HG02571 (cell line): ENCODE measurements at regions not wholly inside any gene's neighbourhood (a gene's known extent, or its start where the extent isn't known, plus 50 kb on each side); places are given as distances from the start of the nearest gene placed in this dataset.

Source experiments
- ATAC-seq: cut with Tn5 transposase; IDR thresholded peaks from one replicate; pipeline ENCODE4 v1.9.1; 2021; ENCODE audit warnings: mild to moderate bottlenecking, moderate library complexity; ENCODE audit not compliant: unreplicated experiment

- ATAC-seq: no peak
Measured at GRCh38 chr7:148472406-148472805, 118.2 kb upstream of the C7orf33 start.

DNA sequence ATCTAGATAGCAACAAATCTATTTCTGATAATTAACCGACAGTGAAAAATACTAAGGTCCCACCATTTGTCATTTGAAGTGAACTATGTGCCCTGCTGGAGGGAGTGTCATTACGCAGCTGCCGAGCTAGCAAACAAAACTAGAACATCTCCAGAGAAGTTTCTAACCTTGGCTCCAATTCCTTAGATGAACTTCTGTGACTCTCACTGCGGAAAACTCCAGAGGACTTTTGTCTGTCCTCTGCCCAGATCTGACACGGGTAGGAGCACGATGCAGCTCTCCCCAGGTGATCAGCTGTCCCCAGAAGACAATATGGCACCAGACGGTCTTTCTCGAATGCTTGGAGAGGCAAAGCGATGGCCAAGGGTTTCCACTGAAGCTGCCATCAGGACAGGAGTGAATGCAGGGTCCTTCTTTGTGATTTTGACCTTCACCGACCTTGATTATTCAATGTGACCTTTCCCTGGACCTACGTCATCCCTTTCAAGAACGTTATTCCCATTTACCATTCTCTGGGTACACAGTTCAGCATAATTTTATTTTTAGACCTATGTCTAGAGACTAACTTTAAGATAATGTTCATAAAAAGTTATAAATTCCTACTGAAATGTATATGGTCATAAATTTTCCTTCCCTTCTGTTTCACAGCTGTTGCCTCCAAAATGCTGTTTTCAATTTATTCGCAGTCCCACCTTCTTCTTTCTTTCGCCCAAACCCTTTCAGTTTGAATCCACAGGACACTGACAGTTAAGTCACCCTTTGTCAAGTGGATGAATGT is 116.7 kb upstream of the C7orf33 start:
- ATAC-seq: no peak

DNA sequence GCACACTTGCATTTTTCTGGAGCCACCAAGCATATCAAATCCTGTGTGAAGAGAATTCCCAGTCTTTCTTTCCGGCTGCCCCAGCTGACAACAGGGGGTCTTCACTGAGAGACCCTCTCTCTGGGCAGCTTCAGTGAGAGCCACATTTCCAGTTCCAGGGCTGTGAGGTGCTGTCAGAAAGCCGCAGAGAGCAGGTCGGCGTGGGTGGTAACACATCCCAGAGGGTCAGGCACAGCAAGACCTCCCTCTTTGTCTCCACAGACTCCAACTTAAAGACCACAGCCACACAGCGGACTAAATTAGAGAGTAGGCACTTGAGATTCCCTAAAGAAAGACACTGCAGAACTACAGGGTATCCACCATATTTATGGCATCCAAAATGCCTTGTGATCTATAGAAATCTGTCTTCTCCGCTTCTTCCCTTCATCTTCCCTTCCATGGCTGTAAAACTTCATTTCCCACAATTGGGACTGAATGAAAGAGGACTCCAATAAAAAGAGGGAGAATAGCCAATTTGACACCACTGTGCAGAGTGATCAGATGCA is 116.0 kb upstream of the C7orf33 start:
- ATAC-seq: no peak

GRCh38 chr7:148478551-148478950 is 112.0 kb upstream of the C7orf33 start:
- ATAC-seq: no peak

GRCh38 chr7:148480479-148481146 is 110.0 kb upstream of the C7orf33 start:
- ATAC-seq: no peak

DNA sequence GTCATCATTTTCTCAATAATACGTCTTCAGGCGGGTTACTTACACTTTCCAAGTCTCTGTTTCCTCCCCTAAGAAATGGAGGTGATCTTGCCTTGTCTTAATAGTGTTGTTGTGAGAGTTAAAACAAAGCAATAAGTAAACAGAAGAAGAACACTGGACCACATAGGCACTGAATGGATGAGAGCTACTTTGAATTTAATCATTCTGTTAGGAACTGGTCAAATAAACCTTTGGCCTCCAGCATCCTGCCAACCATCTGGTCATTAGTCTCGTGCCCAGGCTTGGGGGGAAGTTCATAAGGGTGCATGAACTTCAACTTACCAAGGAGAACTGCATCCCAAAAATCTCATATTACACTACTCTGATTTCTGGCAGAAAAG is 109.4 kb upstream of the C7orf33 start:
- ATAC-seq: no peak

DNA sequence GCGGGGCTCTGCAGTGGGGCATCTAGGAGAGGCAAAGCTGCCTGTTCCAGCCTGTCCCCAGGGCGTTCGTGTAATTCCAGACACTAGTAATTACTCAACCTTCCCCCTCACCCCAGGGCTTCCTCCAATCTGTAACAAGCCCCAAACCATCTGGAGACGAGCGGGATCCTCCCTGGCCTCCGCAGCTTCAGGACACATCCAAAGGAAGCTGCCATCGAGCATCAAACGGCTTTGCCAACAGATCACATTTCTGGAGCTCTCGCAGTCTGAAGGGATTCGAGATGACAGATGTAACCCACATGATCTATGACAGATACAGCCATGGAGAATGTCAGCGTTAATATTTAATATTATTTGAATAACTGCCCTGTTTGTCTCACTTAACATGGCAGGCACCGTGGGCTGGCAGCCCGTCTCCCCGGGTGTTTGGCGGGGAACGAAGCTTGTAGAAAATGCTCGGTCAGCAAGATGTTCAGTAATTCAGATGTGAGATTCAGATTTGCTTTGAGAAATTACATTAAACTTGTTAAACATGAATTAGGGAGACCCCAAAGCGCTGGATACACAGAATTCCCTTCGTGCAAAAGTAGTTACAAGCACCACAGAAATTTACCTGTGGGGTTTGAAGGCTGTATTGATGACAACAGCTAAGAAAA is 108.5 kb upstream of the C7orf33 start:
- no peak for ATAC-seq

- ATAC-seq: no peak
Measured at GRCh38 chr7:148483515-148484308, 106.9 kb upstream of the C7orf33 start.

DNA sequence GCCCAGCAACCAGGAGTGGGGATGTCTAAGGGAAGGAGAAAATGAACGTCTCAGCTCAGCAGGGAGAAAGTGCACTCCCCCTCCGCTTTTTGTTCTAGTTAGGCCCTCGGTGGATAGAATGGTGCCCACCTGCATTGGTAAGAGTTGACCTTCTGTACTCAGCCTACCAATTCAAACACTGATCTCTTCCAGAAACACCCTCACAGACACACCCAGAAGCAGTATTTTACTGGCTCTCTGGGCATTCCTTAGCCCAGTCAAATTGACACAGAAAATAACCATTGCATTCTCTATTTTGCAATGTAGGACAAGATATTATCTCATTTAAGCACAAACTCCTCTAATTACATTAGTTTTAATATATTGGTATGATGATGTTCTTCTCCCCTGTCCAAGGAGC is 106.1 kb upstream of the C7orf33 start:
- no peak for ATAC-seq

GRCh38 chr7:148485618-148486017 is 104.9 kb upstream of the C7orf33 start:
- ATAC-seq: no peak

- no peak for ATAC-seq
Measured at GRCh38 chr7:148486937-148487336, 103.6 kb upstream of the C7orf33 start.

DNA sequence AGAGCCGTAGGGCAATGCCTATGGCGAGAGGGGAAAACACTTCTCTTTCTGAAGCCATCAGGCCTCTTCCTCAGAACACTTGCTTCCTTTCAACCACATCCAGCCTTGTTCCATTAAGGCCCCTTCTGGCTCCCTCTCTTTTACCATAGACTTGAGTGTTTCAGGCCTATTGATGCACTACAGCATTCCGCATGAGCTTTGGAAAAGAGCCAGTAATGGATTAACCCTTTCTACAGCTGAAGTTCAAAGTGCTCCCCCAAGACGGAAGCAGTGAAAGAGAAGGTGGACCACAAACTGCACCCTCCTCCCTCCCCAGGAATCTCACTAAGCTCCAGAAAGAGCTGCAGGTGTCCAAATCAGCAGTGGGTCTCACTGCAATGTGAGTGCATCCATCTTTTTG is 102.7 kb upstream of the C7orf33 start:
- ATAC-seq: no peak

DNA sequence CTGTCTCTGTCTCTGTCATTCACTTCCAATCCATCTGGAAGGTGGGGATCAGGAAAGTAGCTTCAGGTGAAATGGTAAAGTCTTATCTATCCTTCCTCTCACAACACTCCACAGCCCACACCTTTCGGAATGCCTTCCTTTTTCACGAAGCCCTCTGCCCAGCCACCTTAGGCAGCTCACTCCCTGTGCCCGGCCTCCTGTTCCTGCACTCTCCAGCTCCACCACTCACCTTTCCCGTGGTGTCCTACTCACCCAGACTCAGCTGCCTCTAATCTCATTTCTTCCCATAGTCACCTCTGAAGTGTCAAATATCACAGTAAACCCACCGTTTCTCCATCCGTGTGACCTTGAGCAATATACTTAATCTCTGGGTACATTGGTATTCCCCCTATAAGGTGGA is 100.9 kb upstream of the C7orf33 start:
- ATAC-seq: no peak

GRCh38 chr7:148492157-148492860 is 98.3 kb upstream of the C7orf33 start:
- no peak for ATAC-seq

DNA sequence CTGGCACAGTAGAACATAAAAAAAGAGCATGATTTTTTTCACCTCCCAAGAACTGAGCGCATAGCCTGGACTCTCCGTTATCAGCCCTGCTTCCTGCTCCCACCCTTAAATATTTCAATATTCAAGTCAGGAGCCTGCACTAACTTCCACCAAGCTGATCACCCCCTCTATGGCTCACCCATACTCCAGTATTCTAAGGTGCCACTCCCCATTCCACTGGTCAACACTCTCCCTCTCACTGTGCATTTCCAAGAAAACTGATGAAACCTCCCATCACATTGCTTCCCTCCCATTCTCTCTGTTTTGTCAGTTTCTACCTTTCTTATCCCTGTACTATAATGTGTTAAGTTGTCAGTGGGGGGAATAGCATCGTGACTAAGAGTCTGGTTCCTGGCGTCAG is 95.0 kb upstream of the C7orf33 start:
- ATAC-seq: no peak

- no peak for ATAC-seq
Measured at GRCh38 chr7:148500978-148501377, 89.6 kb upstream of the C7orf33 start.

DNA sequence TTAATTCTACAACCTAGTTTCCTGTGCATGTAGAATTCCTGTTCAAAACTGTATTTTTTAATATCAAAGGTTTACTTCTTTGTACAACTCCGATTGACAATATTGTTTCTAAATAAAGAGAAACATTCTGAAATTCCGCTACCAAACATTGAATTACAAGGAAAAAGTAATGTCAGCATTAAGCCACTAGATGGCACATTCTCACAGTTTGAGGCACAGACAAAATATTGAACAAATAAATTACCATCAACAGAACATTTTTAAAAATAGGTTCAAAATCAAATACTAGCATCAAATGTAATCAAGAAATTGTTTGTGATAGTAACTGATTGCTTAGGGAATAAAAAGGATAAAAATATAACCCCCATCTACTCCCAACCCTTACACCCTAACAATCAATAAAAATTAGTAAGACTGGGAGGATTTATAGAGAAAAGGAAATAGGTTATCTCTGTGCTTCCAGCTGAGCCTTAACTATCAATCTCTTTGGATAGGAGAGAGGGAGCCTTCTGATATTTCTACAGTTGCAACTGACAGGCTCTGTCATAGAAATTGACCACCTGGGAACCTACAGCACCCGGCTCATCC is 86.6 kb upstream of the C7orf33 start:
- no peak for ATAC-seq

DNA sequence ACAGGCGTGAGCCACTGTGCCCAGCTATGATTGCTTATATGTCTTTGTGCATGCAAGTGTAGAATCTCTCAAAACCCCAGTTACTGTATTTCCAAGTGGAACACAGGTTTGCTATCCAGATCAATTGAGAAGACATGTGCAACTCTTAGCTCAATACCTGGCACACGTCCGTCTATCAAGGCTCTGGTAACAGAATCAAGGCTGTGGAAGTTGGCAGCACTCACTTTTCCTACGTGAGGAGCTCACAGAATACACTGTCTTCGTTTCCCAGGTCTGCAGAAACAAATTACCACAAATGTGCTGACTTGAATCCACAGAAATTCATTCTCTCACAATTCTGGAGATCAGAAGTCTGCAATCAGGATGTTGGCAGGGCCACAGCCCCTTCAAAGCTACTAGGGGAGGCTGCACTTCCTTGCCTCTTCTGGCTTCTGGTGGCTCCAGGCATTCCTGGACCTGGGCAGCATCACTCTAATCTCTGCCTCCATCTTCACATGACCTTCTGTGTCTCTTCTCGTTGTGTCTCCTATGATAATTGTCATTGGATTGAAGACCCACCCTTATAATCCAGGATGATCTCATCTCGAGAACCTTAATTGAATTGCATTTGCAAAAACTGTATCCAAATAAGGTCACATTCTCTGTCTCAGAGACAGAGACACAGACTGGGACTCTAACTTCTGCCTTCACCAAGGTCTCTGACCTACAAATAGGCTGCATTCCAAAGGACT is 84.8 kb upstream of the C7orf33 start:
- no peak for ATAC-seq

DNA sequence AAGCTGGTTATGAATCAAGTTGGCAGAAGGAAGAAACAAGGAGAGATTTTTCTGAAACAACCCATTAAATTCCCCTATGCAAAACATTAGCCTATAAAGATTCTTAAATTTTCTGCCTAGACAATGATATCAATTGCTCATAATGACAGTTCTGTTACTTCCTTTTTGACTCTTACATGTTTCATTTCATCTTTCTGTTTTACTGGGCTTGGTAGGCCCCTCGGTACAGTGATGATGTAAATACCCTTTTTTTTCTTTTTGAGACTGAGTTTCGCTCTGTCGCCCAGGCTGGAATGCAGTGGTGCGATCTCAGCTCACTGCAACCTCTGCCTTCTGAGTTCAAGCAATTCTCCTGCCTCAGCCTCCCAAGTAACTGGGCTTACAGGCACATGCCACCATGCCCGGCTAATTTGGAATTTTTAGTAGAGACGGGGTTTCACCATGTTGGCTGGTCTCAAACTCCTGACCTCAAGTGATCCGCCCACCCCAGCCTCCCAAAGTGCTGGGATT is 83.4 kb upstream of the C7orf33 start:
- ATAC-seq: peak; percentile 97
